ENCODE measurements at regions not wholly inside any gene's neighbourhood (a gene's known extent, or its start where the extent isn't known, plus 50 kb on each side); places are given as distances from the start of the nearest gene placed in this dataset.
"Not testable (repeated sequence)": the region's sequence is repeated elsewhere in the genome, so short reads cannot be mapped to it uniquely, and the experiment has no call there.

GRCh38 chr6:106787327-106788196, 158.2 kb downstream of the QRSL1 start:
- ATAC-seq (ENCODE audit: insufficient number of reproducible peaks, low FRiP score, low read depth): no peak
- no peaks in the 10 kb centered on the region for H3K9me3 ChIP-seq

DNA sequence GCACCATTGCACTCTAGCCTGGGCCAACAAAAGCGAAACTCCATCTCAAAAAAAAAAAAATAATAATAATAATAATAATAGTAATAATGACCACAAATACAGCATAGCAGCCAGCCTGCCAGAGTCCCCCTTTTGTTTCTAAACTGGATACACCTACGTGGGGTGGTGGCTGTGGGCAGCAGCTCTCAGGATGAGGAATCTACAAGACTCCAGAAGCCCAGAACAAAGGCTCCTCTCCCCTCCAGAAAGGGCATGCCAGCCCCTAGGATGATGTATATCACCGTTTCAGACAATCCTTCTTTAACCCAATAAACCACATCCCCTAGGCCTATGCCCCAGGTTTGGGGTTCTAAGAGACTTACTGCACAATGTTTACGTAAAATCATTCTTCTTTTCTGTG, 155.9 kb downstream of the QRSL1 start:
- H3K4me1 ChIP-seq (ENCODE audit: control insufficient read depth in 1 of 2, low read depth in 2 of 2): no peaks in the 10 kb centered on the region
- no peaks in the 10 kb centered on the region for H3K9me3 ChIP-seq
- no peak for DNase-seq (ENCODE audit: low spot score)
- H3K4me3 ChIP-seq: no peak overlapping the region
- no peak overlapping the region for H3K27ac ChIP-seq
- no peak for ATAC-seq (ENCODE audit: insufficient number of reproducible peaks, low FRiP score, low read depth)
- H3K36me3 ChIP-seq: no peaks in the 10 kb centered on the region
- H3K27me3 ChIP-seq (replicated peaks; ENCODE audit: insufficient read depth): no peaks in the 10 kb centered on the region
- no peak for TF ChIP-seq CTCF (IDR thresholded peaks at IDR 0.05)

More at GRCh38 chr6:106787327-106788196, 158.2 kb downstream of the QRSL1 start:
- H3K27ac ChIP-seq: no peak overlapping the region
- DNase-seq (ENCODE audit: low spot score): no peak
- H3K27me3 ChIP-seq (replicated peaks; ENCODE audit: insufficient read depth): no peaks in the 10 kb centered on the region
- H3K36me3 ChIP-seq: no peaks in the 10 kb centered on the region
- H3K4me1 ChIP-seq (ENCODE audit: control insufficient read depth in 1 of 2, low read depth in 2 of 2): no peaks in the 10 kb centered on the region
- no peak for TF ChIP-seq CTCF (IDR thresholded peaks at IDR 0.05)
- no peak overlapping the region for H3K4me3 ChIP-seq

GRCh38 chr6:106783640-106784566, 154.5 kb downstream of the QRSL1 start:
- ATAC-seq (ENCODE audit: insufficient number of reproducible peaks, low FRiP score, low read depth) (no peak), DNase-seq (ENCODE audit: low spot score) (no peak)
- no peak overlapping the region for H3K27ac ChIP-seq
- no peaks in the 10 kb centered on the region for H3K4me1 ChIP-seq (ENCODE audit: control insufficient read depth in 1 of 2, low read depth in 2 of 2)
- H3K9me3 ChIP-seq: no peaks in the 10 kb centered on the region
- H3K36me3 ChIP-seq: no peaks in the 10 kb centered on the region
- no peak overlapping the region for H3K4me3 ChIP-seq
- no peak for TF ChIP-seq CTCF (IDR thresholded peaks at IDR 0.05)
- H3K27me3 ChIP-seq (replicated peaks; ENCODE audit: insufficient read depth): no peaks in the 10 kb centered on the region

DNA sequence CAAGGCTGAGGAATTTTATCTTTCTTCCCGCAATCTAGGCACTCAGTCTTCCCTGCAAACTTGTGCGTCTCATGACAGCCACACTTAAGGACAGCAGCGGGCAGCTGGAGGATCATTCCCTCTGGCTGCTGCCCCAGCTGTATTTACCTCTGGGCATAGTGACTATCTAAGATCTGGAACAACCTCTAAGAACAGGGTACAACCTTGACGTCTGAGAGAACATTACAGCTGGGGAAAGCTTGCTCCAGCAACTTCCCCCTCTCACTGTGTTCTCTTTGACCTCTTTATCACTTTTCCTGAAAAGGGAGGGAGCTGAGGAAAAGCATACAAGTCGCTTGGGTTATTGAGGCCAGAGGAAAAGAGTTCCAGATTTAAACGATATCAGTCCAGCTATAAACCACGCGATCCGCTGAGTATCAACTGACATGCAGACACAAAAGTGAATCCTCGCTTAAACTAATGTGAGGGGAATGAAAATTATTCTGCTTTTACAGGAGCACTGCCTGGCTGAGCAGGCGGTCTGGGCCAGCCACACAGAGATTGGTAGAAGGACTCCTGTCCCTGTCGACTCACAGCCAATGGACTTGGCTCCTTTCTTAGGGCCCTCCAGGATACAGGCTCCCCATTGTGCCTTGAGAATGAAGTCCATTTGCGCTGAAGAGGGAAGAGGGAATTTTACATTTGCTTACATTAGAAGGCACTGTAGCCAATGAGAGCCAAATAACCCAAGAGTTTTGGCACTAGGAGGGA, 153.3 kb downstream of the QRSL1 start:
- Histone ChIP-seq H3K27ac (no peak overlapping the region), H3K9me3 (no peaks in the 10 kb centered on the region), H3K36me3 (no peaks in the 10 kb centered on the region), H3K27me3 (replicated peaks; ENCODE audit: insufficient read depth) (no peaks in the 10 kb centered on the region), H3K4me1 (ENCODE audit: control insufficient read depth in 1 of 2, low read depth in 2 of 2) (no peaks in the 10 kb centered on the region), H3K4me3 (no peak overlapping the region)
- no peak for DNase-seq (ENCODE audit: low spot score)
- TF ChIP-seq CTCF (IDR thresholded peaks at IDR 0.05): no peak
- ATAC-seq (ENCODE audit: insufficient number of reproducible peaks, low FRiP score, low read depth): no peak

DNA sequence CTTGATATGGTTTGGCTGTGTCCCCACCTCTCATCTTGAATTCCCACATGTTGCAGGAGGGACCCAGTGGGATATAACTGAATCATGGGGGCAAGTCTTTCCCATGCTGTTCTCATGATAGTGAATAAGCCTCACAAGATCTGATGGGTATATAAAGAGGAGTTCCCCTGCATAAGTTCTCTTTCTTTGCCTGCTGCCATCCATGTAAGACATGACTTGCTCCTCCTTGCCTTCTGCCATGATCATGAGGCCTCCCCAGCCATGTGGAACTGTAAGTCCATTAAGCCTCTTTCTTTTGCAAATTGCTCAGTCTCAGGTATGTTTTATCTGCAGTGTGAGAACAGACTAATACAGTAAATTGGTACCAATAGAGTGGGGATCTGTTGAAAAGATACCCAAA, 150.2 kb downstream of the QRSL1 start:
- not testable (repeated sequence) for H3K27ac ChIP-seq; H3K4me3 ChIP-seq; ATAC-seq (ENCODE audit: insufficient number of reproducible peaks, low FRiP score, low read depth)

More for the DNA sequence above, 150.2 kb downstream of the QRSL1 start:
- not testable (repeated sequence) for H3K9me3 ChIP-seq; H3K4me1 ChIP-seq (ENCODE audit: control insufficient read depth in 1 of 2, low read depth in 2 of 2); H3K27me3 ChIP-seq (replicated peaks; ENCODE audit: insufficient read depth); H3K36me3 ChIP-seq; DNase-seq (ENCODE audit: low spot score)
